ENCODE measurements at regions not wholly inside any gene's neighbourhood (a gene's known extent, or its start where the extent isn't known, plus 50 kb on each side); places are given as distances from the start of the nearest gene placed in this dataset.

- TF ChIP-seq CTCF (IDR thresholded peaks at IDR 0.05) (no peak), EZH2 (IDR thresholded peaks at IDR 0.05) (no peak)
These were observed 255.8 kb upstream of the ZFP42 start for GRCh38 chr4:187739771-187740170.

Measured in neural progenitor cell (in vitro differentiated cells).